HG03175 (cell line): ENCODE measurements at regions not wholly inside any gene's neighbourhood (a gene's known extent, or its start where the extent isn't known, plus 50 kb on each side); places are given as distances from the start of the nearest gene placed in this dataset.
"Not testable (repeated sequence)": the region's sequence is repeated elsewhere in the genome, so short reads cannot be mapped to it uniquely, and the experiment has no call there.

ENCODE experiments used
- ATAC-seq: cut with Tn5 transposase; IDR thresholded peaks from one replicate; pipeline ENCODE4 v1.9.1; 2021; ENCODE audit warnings: mild to moderate bottlenecking, moderate library complexity; ENCODE audit not compliant: unreplicated experiment

- ATAC-seq, result no peak
Measured at GRCh38 chr5:135279328-135279727, 119.7 kb downstream of the MACROH2A1 start.

GRCh38 chr5:135276151-135276550 lies 122.9 kb downstream of the MACROH2A1 start:
- no peak for ATAC-seq

- no peak for ATAC-seq
Measured at GRCh38 chr5:135273212-135273611, 125.8 kb downstream of the MACROH2A1 start.

GRCh38 chr5:135272311-135272805 lies 126.7 kb downstream of the MACROH2A1 start:
- no peak for ATAC-seq

GRCh38 chr5:135271533-135272310 lies 127.3 kb downstream of the MACROH2A1 start:
- ATAC-seq, result no peak

- no peak for ATAC-seq
Measured at GRCh38 chr5:135269931-135270421, 129.1 kb downstream of the MACROH2A1 start.

GRCh38 chr5:135269199-135269598 lies 129.8 kb downstream of the MACROH2A1 start:
- no peak for ATAC-seq

- no peak for ATAC-seq
Measured at GRCh38 chr5:135266975-135267374, 132.1 kb downstream of the MACROH2A1 start.

GRCh38 chr5:135266303-135266635 lies 132.8 kb downstream of the MACROH2A1 start:
- ATAC-seq, result no peak

- no peak for ATAC-seq
Measured at GRCh38 chr5:135265497-135266302, 133.3 kb downstream of the MACROH2A1 start.

- no peak for ATAC-seq
Measured at GRCh38 chr5:135264451-135265440, 134.3 kb downstream of the MACROH2A1 start.

- no peak for ATAC-seq
Measured at GRCh38 chr5:135263022-135263668, 135.9 kb downstream of the MACROH2A1 start.

GRCh38 chr5:135262364-135262763 lies 136.7 kb downstream of the MACROH2A1 start:
- ATAC-seq, result no peak

- not testable (repeated sequence) for ATAC-seq
Measured at GRCh38 chr5:135260108-135260507, 138.9 kb downstream of the MACROH2A1 start.

- ATAC-seq, result no peak
Measured at GRCh38 chr5:135255461-135256178, 143.4 kb downstream of the MACROH2A1 start.

- no peak for ATAC-seq
Measured at GRCh38 chr5:135254183-135254582, 144.8 kb downstream of the MACROH2A1 start.

GRCh38 chr5:135253601-135254178 lies 145.3 kb downstream of the MACROH2A1 start:
- ATAC-seq, result no peak

GRCh38 chr5:135251093-135251492 lies 147.9 kb downstream of the MACROH2A1 start:
- ATAC-seq, result no peak

- no peak for ATAC-seq
Measured at GRCh38 chr5:135250671-135251070, 148.4 kb downstream of the MACROH2A1 start.
